ENCODE measurements at regions not wholly inside any gene's neighbourhood (a gene's known extent, or its start where the extent isn't known, plus 50 kb on each side); places are given as distances from the start of the nearest gene placed in this dataset.
"Not testable (repeated sequence)": the region's sequence is repeated elsewhere in the genome, so short reads cannot be mapped to it uniquely, and the experiment has no call there.

- no peak for DNase-seq
Measured at GRCh38 chr9:119902611-119903010, 533.4 kb upstream of the BRINP1 start.

- no peak for DNase-seq
Measured at GRCh38 chr9:119898316-119898715, 529.1 kb upstream of the BRINP1 start.

- DNase-seq = no peak
Measured at GRCh38 chr9:119884438-119884837, 515.2 kb upstream of the BRINP1 start.

GRCh38 chr9:119881898-119882297 lies 512.7 kb upstream of the BRINP1 start:
- DNase-seq = no peak

- no peak for DNase-seq
Measured at GRCh38 chr9:119880361-119880760, 511.1 kb upstream of the BRINP1 start.

GRCh38 chr9:119877306-119877705 lies 508.1 kb upstream of the BRINP1 start:
- DNase-seq = no peak

- no peak for DNase-seq
Measured at GRCh38 chr9:119873877-119874276, 504.6 kb upstream of the BRINP1 start.

GRCh38 chr9:119870251-119870650 lies 501.0 kb upstream of the BRINP1 start:
- not testable (repeated sequence) for DNase-seq

GRCh38 chr9:119868694-119869093 lies 499.5 kb upstream of the BRINP1 start:
- DNase-seq = no peak

GRCh38 chr9:119861842-119862241 lies 492.6 kb upstream of the BRINP1 start:
- DNase-seq = no peak

- no peak for DNase-seq
Measured at GRCh38 chr9:119859128-119859527, 489.9 kb upstream of the BRINP1 start.

GRCh38 chr9:119853126-119853525 lies 483.9 kb upstream of the BRINP1 start:
- no peak for DNase-seq

GRCh38 chr9:119852390-119852789 lies 483.2 kb upstream of the BRINP1 start:
- DNase-seq = no peak

GRCh38 chr9:119844431-119844830 lies 475.2 kb upstream of the BRINP1 start:
- DNase-seq = no peak

GRCh38 chr9:119841016-119841415 lies 471.8 kb upstream of the BRINP1 start:
- no peak for DNase-seq

GRCh38 chr9:119839888-119840287 lies 470.7 kb upstream of the BRINP1 start:
- DNase-seq = no peak

- no peak for DNase-seq
Measured at GRCh38 chr9:119838210-119838609, 469.0 kb upstream of the BRINP1 start.

- no peak for DNase-seq
Measured at GRCh38 chr9:119836036-119836435, 466.8 kb upstream of the BRINP1 start.

- DNase-seq = no peak
Measured at GRCh38 chr9:119834064-119834620, 464.9 kb upstream of the BRINP1 start.

- no peak for DNase-seq
Measured at GRCh38 chr9:119831309-119831708, 462.1 kb upstream of the BRINP1 start.

GRCh38 chr9:119829748-119830147 lies 460.5 kb upstream of the BRINP1 start:
- DNase-seq = no peak

- no peak for DNase-seq
Measured at GRCh38 chr9:119829186-119829585, 460.0 kb upstream of the BRINP1 start.

- no peak for DNase-seq
Measured at GRCh38 chr9:119827526-119827925, 458.3 kb upstream of the BRINP1 start.

- no peak for DNase-seq
Measured at GRCh38 chr9:119827126-119827525, 457.9 kb upstream of the BRINP1 start.

GRCh38 chr9:119818726-119819435 lies 449.6 kb upstream of the BRINP1 start:
- DNase-seq = no peak

Data from CD4-positive, alpha-beta T cell treated with Interleukin-10 for 1 hour (primary cell).